Vagina (tissue), 2 donors: ENCODE measurements at regions not wholly inside any gene's neighbourhood (a gene's known extent, or its start where the extent isn't known, plus 50 kb on each side); places are given as distances from the start of the nearest gene placed in this dataset.

Experiments
- POLR2A ChIP-seq, 2 donors: fragments of 450-650 bp; IDR thresholded peaks; one replicate each; pipeline ENCODE4 v1.6.1; 2017; ENCODE audit warnings: antibody characterized with exemption in 2 of 2, mild to moderate bottlenecking in 2 of 2, moderate library complexity in 2 of 2
- TF ChIP-seq, protein P1 (sequence below), 3 experiments: fragments of 450-650 bp in 2 of 3; fragments of 200-600 bp in 1 of 3; sonication (generic) in 1 of 3; IDR thresholded peaks; one replicate each; pipeline ENCODE4 v1.5.1; 2017 to 2019; ENCODE audit warnings: antibody characterized with exemption in 3 of 3, mild to moderate bottlenecking in 2 of 3, moderate library complexity in 2 of 3

DNA sequence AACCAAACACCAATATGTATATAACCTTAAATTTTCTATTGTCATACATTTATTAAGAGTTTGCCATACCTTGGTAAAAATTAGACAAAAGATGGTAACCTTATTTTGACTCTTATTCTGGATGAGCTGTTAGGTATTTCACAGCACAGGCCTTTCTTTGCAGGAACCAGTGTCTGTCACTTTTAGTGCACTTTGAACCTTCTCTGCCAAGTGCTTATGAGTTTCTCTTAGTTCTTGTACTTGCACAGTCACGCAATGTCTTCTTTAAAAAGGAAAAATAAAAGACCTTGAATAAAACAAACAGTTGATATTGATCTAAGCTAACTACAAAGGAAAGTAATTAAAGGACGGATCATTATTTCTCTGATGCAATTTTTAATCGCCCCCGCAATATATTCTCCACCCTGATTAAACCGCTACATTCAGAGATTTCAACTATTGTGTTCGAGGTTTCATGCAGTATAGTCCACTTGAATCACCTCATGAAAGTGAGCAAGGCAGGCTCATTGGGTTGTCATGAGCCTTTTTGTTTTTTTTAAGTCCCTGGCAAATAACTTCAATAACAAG, 534.5 kb downstream of the KLF5 start:
- TF ChIP-seq, protein P1, sequence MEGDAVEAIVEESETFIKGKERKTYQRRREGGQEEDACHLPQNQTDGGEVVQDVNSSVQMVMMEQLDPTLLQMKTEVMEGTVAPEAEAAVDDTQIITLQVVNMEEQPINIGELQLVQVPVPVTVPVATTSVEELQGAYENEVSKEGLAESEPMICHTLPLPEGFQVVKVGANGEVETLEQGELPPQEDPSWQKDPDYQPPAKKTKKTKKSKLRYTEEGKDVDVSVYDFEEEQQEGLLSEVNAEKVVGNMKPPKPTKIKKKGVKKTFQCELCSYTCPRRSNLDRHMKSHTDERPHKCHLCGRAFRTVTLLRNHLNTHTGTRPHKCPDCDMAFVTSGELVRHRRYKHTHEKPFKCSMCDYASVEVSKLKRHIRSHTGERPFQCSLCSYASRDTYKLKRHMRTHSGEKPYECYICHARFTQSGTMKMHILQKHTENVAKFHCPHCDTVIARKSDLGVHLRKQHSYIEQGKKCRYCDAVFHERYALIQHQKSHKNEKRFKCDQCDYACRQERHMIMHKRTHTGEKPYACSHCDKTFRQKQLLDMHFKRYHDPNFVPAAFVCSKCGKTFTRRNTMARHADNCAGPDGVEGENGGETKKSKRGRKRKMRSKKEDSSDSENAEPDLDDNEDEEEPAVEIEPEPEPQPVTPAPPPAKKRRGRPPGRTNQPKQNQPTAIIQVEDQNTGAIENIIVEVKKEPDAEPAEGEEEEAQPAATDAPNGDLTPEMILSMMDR (IDR thresholded peaks at IDR 0.05) = no peak
- TF ChIP-seq POLR2A (IDR thresholded peaks at IDR 0.05) = no peak
